Ovary (tissue), 7 donors: ENCODE measurements at regions not wholly inside any gene's neighbourhood (a gene's known extent, or its start where the extent isn't known, plus 50 kb on each side); places are given as distances from the start of the nearest gene placed in this dataset.

ENCODE experiments used
- DNase-seq, 5 donors: peaks; one replicate each; pipeline ENCODE4 v3.0.0-alpha.2; 2019 to 2020
- H3K27ac ChIP-seq, 2 donors: fragments of 200-600 bp; one replicate each; pipeline versions ENCODE4 v1.5.1 to v1.8.0; 2019 to 2022
- H3K27me3 ChIP-seq: fragments of 200-600 bp; one replicate; pipeline ENCODE4 v1.8.0; 2022
- H3K36me3 ChIP-seq: fragments of 200-600 bp; sonication (generic); one replicate; pipeline ENCODE4 v1.5.1; 2019
- H3K4me1 ChIP-seq: one replicate; pipeline ENCODE4 v1.8.1; 2013; ENCODE audit warnings: mild to moderate bottlenecking, moderate library complexity; ENCODE audit not compliant: insufficient read depth
- H3K4me3 ChIP-seq: fragments of 200-600 bp; sonication (generic); one replicate; pipeline ENCODE4 v1.5.1; 2017
- H3K9me3 ChIP-seq, 2 donors: fragments of 200-600 bp in 1 of 2; sonication (generic) in 1 of 2; one replicate each; pipeline versions ENCODE4 v1.5.1 to v1.8.1; 2013 to 2019; ENCODE audit warnings: mild to moderate bottlenecking in 1 of 2, moderate library complexity in 1 of 2
- EP300 ChIP-seq: sonication (generic); formaldehyde crosslinking; IDR thresholded peaks from one replicate; pipeline ENCODE4 v1.6.1; 2017; ENCODE audit warnings: antibody characterized with exemption
- POLR2A ChIP-seq: fragments of 450-650 bp; IDR thresholded peaks from one replicate; pipeline ENCODE4 v1.6.1; 2017; ENCODE audit warnings: antibody characterized with exemption, mild to moderate bottlenecking, moderate library complexity
- WGBS, 3 donors: extraction: QIAGEN DNeasy Blood & Tissue Kit in 1 of 3; methylation state at CpG; one replicate each; pipeline versions ENCODE4 v1.1.5 to v1.1.7; 2013 to 2017; 5-methylcytosine and 5-hydroxymethylcytosine counted together
- intact Hi-C, 4 donors: fragments of 100-400 bp; cut with DNase I; formaldehyde crosslinking; loops; one replicate each; pipeline versions ENCODE4 v1.11.0 to v1.15.1; 2022 to 2023
- TF ChIP-seq, protein P1 (sequence below), 3 donors: fragments of 450-650 bp in 2 of 3; fragments of 200-600 bp in 1 of 3; IDR thresholded peaks; one replicate each; pipeline versions ENCODE4 v1.5.1 to v1.8.0; 2016 to 2022; ENCODE audit warnings: antibody characterized with exemption in 3 of 3, mild to moderate bottlenecking in 1 of 3
- donor health status: DM: no; HTN: no; CAD: no; lungs with moderate emphysema.
- donor health status: DM: no; HTN: no; CAD: no.
- donor health status: Bipolar disorder and iron deficiency.
- donor health status: DM: no; HTN: no; CAD: no.
- donor health status: DM: yes; HTN: yes; CAD: no.

DNA sequence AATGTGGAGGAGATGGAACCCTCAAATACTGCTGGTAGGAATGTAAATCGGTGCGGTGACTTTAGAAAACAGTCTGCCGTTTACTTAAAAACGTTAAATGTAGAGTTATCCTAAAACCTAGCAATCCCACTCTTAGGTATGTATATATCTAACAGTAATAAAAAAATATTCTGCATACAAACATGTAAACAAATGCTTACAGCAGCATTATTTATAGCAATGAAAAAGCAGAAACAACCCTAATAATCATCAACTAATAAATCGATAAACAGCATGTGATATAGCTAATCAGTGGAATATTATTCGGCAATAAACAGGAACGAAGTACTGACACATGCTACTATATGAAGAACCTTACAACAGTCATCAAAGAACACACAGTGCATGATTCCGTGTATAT lies 144.7 kb downstream of the CNTN3 start:
- intact Hi-C loops, result no loop called here
- no peaks in the 10 kb centered on the region for H3K27me3 ChIP-seq
- TF ChIP-seq, protein P1, sequence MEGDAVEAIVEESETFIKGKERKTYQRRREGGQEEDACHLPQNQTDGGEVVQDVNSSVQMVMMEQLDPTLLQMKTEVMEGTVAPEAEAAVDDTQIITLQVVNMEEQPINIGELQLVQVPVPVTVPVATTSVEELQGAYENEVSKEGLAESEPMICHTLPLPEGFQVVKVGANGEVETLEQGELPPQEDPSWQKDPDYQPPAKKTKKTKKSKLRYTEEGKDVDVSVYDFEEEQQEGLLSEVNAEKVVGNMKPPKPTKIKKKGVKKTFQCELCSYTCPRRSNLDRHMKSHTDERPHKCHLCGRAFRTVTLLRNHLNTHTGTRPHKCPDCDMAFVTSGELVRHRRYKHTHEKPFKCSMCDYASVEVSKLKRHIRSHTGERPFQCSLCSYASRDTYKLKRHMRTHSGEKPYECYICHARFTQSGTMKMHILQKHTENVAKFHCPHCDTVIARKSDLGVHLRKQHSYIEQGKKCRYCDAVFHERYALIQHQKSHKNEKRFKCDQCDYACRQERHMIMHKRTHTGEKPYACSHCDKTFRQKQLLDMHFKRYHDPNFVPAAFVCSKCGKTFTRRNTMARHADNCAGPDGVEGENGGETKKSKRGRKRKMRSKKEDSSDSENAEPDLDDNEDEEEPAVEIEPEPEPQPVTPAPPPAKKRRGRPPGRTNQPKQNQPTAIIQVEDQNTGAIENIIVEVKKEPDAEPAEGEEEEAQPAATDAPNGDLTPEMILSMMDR (IDR thresholded peaks at IDR 0.05), result no peak
- no peak for TF ChIP-seq POLR2A

DNA sequence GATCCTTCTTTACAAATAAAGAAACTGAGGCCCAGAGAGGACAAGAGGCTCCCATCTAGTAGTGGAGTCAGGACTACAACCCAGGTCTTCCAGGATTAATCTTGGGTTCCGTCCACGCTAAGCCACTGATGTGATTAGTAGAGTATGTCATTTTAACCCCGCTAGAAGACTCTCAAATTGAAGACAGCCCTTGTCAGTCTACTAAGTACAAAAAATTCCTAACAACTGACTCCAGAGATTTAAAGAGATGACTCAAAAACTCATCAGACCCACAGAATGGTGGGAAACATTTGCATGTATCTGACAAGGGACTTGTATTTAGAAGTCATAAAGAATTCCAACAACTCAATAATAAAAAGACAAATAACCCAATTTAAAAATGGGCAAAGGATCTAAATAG lies 145.3 kb downstream of the CNTN3 start:
- no peaks in the 10 kb centered on the region for H3K4me1 ChIP-seq
- no peaks in the 10 kb centered on the region for H3K27me3 ChIP-seq
- H3K27ac ChIP-seq, result no peak overlapping the region
- no peaks in the 10 kb centered on the region for H3K36me3 ChIP-seq
- H3K9me3 ChIP-seq, result no peaks in the 10 kb centered on the region
- DNase-seq, result no peak
- H3K4me3 ChIP-seq, result no peak overlapping the region
- TF ChIP-seq, protein P1 (IDR thresholded peaks at IDR 0.05), result no peak
- TF ChIP-seq POLR2A, result no peak
- no peak for TF ChIP-seq EP300
- 91 to 96% (median 94%) methylated on average over 3 of the region's 3 CpGs for WGBS, 3 donors
- intact Hi-C loops, result no loop called here

More for the DNA sequence above, 144.7 kb downstream of the CNTN3 start:
- WGBS, 3 donors, result 94 to 96% (median 96%) methylated on average over 8 of the region's 8 CpGs
- H3K9me3 ChIP-seq, result no peaks in the 10 kb centered on the region
- no peaks in the 10 kb centered on the region for H3K36me3 ChIP-seq
- no peak overlapping the region for H3K4me3 ChIP-seq
- no peak overlapping the region for H3K27ac ChIP-seq
- no peaks in the 10 kb centered on the region for H3K4me1 ChIP-seq
- DNase-seq, result no peak

DNA sequence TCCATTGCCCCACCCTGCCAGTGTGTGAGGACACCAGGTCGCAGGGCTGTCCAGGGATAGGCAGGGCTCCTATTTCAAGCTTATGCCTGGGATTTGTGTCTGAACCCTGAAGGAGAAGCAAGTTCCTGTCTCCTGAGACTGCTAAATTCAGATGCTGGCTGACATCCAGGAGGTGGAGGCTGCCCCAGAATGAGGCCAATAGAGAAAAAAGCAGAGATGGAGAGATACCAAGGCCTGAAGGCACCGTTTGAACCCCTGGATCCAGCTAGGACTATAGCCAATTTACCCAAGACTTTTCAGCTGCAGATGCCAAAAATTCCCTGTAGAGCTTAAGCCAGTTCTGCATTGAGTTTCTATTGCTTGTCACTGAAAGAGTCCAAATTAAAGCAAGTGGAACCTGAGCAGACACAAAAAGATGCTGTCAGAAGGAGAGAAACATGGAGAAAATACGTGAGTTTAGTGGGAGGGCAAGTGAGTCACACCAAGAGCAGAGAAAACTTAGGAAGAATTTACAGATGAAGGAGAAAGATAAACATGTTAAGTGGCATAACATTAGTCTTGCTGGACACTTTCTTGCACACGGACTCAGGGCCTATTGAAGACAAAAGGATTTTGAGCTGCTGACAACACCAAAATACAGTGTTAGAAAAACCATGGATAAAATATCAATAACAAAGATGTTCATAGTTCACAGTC lies 148.6 kb downstream of the CNTN3 start:
- no peak for TF ChIP-seq EP300
- TF ChIP-seq POLR2A, result no peak
- TF ChIP-seq, protein P1 (IDR thresholded peaks at IDR 0.05), result no peak
- no peak for DNase-seq
- no peaks in the 10 kb centered on the region for H3K4me1 ChIP-seq
- no peaks in the 10 kb centered on the region for H3K9me3 ChIP-seq
- 30 to 37% (median 34%) methylated on average over 4 of the region's 4 CpGs for WGBS, 3 donors
- no peak overlapping the region for H3K27ac ChIP-seq
- no peaks in the 10 kb centered on the region for H3K36me3 ChIP-seq
- no peak overlapping the region for H3K4me3 ChIP-seq
- H3K27me3 ChIP-seq, result no peaks in the 10 kb centered on the region
- intact Hi-C loops, result no loop called here

DNA sequence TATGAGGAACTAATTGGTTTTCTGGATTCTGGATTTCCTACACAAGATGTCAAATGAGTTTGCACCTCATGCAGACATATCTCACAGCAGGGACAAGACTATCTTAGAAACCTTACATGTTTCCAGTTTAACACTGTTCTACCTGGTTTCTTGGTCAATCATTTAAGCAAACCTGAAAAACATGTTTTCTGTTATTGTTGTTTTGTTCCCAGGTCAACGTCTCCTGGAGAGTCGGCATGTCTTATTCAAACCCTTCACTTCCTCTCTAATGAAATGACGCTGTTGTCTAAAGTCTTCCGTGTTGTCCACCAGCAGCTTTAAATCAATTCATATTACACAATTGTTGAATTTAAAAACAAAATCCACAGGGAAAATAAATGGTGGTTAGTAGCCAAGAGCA lies 150.9 kb downstream of the CNTN3 start:
- no peak overlapping the region for H3K27ac ChIP-seq
- no peak overlapping the region for H3K4me3 ChIP-seq
- no peaks in the 10 kb centered on the region for H3K36me3 ChIP-seq
- WGBS, 3 donors, result 89 to 91% (median 90%) methylated on average over 4 of the region's 4 CpGs
- TF ChIP-seq, protein P1 (IDR thresholded peaks at IDR 0.05), result no peak
- no peak for TF ChIP-seq POLR2A
- TF ChIP-seq EP300, result no peak
- no peak for DNase-seq
- intact Hi-C loops, result no loop called here
- H3K27me3 ChIP-seq, result no peaks in the 10 kb centered on the region
- H3K4me1 ChIP-seq, result no peaks in the 10 kb centered on the region
- H3K9me3 ChIP-seq, result no peaks in the 10 kb centered on the region
